COLO668 (cell line): ENCODE measurements at regions not wholly inside any gene's neighbourhood (a gene's known extent, or its start where the extent isn't known, plus 50 kb on each side); places are given as distances from the start of the nearest gene placed in this dataset.

ENCODE experiments used
- DNase-seq: peaks from one replicate; lab custom pipeline; 2025; ENCODE audit not compliant: unreplicated experiment; lab: John Stamatoyannopoulos, UW

DNA sequence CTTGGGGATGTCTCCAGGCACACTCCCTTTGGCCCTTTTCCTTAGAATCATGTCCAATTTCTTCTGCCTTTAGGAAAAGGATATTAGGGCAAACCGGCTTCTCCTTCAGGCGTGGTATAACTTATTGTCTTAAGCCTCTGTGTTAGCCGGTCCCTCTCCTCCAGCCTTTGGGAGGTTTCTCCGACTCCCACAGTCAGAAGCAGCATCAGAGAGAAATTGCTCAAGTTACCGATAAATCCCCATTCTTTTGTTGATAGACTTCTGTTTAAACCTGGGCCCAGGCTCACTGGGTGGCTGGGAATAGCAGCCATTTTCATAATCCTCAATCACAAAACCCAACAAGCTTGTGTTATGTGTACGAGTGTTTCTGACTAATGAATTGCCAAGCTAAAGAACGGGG, 85.4 kb upstream of the KAZN start:
- DNase-seq: no peak

DNA sequence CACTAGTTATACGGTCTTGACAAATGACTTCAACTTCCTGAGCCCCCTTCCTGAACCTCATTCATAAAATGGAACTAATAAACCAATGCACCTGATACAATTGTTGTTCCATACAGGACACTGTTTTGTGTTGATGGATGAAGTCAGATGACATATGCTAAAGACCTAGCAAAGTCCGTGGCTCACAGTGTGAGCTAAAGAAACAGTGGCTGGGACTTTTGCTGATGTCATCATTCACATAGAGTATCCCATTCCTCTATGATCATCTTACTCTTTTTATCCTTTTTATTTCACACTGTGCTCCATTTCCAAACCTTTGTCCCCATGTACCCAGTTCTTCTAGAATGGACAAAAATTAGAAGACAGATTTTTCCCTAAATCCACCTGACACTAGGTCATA, 83.7 kb upstream of the KAZN start:
- no peak for DNase-seq

DNA sequence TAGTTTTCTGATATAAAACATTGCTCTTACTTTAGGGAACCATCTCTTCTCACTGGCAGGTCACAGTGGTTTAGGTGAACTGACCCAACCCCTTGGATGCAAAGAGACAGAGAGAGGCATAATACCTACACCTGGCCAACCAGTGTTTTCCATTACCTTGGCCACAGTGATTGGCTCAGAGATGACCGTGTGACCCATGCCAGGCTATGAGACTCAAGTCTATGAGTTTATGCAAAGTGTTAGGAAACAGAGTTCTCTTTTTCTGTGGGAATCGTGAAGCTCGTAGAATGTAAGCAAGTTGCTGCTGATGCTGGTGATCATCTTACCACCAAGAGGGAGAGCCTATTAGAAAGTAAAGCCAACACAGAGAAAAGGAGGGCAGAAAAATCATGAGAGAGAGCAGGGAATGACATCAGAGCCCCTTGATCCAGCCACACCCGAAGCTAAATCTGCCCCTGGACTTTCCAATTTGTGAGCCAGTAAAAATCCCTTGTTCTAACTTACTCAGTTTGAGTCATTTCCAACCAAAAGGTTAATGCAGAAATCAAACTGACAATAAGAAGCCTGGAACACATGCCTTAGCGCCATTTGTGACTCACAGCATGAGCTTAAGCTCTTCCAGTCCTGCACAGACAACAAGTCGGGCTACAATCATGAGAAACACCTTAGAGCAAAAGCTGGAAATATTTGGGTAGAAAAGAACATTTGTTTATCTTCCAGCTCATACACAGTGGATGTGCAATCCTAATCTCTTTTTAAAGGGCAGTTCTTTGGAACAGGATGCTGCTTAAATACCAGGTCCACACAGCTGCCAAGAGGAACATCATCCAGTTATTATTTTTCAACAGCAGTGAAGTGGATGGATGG, 81.3 kb upstream of the KAZN start:
- DNase-seq: no peak

DNA sequence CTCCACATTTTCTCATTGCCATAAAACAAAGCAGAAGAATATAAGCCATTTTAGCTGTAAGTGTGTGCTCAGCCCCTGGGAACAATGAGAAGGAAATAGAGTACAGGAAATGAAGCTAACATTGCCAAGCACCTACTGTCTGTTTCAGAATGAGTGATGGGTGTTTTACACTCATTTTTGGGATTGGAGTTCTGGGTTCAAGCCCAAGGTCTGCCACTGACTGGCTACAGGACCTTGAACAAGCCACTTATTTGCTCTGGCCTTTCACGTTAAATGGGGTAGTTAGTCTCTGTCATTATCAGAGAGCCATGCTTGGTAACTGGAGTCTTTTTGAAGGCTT, 80.7 kb upstream of the KAZN start:
- no peak for DNase-seq

DNA sequence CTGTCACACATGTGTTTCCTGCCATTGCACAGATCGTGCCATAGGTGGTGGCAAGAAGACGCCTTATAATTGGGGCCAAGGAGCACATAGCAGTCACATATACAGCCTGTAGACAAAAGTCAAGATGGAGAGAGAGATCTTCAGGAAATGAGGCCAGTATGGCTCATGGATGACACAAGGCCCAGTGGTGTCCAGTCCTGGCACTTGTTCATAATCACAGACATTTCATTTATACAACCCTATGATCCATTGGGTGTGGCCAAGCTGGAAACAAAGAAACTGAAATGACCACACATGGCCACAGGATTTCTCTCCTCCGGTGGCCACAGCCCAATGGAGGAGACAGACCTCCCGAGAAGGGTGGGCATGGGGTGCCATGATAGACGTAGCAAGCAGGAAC, 78.5 kb upstream of the KAZN start:
- DNase-seq: no peak

DNA sequence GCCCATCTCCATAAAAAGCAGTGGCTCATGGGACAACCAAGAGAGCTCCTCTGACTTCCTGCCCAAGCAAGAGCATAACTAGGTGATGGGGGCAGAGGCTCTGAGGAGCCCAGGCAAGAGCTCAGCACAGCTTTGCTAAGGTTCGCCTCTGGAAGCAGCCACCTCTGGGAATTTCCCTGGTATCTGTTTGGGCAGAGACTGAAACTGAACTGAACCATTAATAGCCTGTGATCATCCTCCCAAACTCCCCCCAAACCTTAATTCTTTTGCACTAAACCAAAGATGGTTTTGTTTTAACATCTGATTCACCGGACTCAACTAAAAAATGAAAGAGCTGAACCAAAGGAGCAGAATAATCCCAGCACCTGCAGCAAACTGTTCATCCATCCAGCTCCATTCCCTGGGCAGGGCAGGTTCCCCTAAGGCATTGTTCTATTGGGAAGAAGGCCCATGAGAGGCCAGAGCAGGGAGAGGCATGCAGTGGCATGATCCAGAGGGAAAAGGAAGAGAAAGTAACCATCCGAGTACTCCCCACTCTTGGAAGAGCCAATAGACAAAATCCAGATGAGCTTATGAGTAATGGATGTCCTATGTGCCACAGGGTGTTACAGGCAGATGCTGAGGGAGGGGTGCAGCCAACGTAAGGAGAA, 77.8 kb upstream of the KAZN start:
- no peak for DNase-seq

DNA sequence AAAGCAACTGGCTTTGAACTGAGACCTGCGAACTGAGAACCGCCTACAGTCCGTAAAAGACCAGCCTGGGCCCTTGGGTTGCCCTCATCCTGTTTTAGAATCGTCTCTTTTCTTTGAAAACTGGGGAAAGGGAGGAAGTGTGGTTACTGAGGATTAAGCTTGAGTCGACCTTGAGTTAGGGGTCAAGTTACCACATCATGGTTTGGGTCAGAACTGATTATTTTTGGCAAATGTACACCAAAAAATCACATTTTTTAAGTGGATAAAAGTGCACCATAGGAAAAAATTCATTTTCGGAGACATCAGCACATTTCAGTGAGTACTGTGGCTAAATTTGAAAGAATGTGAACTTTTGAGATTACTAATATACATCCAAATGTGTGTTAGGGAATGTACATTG, 76.9 kb upstream of the KAZN start:
- DNase-seq: no peak

DNA sequence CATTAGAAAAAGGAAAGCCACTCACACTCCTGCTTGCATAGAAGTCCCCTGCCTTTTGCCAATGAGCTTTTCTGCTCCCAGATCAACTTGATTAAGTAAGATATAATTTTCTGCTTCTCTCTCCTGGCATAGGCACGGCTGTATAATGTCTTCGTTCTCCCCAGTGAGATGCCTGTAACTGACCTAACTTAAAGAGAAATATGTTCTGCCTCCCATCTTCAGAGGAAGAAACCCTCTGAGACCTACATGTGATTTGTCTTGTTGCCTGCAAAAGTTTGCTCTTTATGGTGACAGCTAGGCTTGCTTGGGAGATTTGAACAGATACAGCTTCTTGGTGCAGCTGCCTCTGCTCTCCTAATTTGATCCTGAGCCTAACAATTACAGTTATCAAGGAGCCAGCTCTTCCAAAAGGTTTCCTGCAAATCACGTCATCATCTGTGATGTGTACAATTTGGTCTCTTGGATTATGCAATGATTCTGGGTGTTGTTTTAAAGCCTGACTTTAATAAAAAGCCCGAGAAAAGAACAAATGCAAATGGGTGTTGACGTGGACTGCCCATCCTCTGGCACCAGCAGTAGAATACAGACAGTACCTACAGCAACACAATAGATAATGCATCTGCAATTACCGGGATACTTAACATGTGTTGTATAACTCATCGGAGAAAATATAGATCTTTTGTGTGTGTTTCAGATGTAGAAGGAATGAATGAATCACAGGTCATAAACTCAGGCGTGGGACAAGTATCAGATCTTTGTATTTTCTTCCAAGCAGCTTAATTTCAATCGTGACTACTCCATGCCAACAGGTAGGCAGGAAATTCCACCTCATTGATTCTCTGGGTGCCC, 76.2 kb upstream of the KAZN start:
- DNase-seq: no peak

DNA sequence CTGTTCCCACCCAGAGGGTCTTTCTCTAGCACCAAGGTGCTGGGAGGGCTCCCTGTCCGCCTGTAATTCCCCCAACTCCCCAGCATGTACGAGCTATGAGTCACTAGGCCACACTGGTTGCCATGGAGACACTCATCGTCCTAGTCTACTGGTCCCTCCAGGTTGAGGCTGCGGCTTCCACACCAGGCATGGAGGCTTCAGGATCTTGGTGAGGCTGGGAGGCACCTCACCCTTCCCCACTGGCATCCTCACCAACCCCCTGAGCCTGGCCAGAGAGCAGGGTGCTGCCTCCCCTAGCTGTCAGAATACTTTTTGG, 75.6 kb upstream of the KAZN start:
- peak; percentile 33 for DNase-seq

DNA sequence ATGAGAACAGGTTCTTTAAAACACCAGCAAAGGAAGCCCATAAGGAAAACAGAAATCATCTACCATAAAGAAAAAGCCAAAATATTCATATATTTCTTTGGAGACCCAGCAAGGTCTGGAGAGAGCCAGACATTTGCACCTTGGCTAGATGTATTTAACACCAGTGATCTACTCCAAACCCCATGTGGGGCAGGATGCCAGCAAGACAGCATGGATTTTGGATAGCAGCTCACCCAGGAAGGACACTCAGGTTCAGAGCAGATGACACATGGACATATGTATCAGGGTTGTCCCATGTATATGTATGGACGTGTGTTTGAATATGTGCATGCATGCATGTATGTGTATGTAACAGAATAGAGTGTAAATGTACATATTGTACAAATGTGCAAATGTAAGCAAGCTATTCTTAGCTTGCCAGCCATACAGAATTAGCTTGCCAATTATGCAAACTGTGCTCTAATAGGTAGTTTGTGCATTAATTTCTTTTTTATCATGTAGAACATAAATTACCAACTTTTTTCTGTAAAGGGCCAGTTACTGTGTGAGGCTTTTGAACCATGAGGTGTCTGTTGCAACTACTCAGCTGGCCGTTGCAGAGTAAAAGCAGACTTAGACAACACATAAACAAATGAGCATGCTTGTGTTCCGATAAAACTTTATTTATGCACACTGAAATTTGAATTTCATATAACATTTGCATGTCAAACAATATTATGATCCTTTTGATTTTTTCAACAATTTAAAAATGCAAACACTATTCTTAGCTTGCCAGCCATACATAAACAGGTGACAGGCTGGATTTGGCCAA, 73.5 kb upstream of the KAZN start:
- no peak for DNase-seq

DNA sequence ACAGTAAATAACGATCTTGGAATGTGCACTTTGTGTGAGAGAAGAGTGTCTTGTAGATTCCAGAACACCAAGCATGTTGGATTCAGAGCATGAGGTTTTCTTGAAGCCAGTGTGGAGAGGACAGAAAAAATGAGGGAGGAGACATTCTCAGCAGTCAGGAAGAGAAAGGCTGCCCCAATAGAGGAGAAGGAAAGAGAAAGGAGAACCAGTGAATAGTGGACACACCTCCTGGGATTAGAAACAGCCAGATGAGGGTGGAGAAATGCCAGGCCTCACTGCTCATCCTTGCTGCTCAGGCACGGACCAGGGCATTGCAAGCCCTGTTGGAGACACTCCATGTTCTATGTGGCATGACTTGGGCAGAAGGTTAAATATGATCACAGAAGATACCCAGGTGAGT, 69.0 kb upstream of the KAZN start:
- DNase-seq: no peak

DNA sequence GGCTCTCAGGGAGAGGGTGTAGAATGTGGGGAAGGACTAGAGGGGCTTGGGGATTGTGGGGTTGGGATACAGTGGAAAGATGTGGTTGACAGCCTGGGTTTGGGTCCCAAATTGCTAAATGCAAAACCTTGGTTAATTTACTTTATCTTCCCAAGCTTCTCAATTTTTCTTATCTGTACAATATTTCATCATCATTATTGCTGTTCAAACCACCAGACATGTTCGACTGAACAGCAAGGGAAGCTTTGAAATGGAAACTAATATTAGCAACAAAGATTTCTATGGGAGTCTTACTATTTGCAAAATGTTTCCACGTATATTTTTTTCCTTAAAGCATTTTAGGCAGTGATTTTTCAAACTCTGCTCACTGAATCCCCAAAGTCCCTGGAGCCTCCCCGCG, 67.0 kb upstream of the KAZN start:
- DNase-seq: no peak

DNA sequence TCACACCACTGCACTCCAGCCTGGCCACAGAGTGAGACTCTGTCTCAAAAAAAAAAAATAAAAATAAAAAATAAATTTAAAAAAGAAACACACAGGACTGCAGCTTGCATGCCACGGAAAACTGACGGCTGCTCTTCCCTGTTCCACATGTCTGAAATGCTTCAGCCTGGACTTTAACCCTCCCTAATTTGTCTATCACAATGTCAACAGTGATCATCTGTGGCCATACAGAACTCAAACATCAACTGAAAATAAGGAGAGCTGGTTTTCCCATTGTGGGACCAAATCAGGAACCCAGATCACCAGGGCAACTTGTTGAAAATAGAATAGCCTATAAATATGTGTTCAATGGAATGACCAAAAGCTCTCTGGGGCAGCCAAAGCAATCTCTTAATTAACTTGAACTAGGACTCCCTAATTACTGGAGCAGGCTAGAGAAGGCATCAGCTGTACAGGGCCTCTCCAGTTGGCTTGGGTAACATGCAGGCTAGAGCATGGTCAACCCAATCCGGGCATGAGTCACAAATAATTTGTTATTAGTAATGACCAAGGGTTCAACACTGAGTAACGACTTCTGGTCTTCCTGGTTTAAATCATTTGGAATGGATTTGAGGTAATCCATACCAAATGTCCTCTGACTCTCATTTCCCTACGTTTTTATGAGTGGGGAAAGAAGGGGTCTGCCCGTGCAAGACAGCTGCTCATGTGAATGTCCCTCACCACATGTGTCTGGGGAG, 62.7 kb upstream of the KAZN start:
- DNase-seq: no peak

DNA sequence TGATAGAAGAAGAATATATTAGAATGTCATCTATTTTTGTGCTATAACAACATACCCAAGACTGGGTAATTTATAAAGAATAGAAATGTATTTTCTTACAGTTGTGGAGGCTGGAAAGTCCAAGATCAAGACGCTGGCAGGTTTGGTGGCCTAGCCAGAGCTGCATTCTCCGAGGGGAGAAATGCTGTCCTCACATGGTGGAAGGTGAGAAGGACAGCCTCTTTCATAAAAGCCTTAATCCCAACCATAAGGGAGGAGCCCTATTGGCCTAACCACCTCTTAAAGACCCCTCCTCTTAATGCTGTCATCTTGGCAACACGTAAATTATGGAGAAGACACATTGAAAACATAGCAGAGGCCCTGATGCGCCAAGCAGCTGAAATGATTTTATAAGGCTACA, 60.1 kb upstream of the KAZN start:
- no peak for DNase-seq

DNA sequence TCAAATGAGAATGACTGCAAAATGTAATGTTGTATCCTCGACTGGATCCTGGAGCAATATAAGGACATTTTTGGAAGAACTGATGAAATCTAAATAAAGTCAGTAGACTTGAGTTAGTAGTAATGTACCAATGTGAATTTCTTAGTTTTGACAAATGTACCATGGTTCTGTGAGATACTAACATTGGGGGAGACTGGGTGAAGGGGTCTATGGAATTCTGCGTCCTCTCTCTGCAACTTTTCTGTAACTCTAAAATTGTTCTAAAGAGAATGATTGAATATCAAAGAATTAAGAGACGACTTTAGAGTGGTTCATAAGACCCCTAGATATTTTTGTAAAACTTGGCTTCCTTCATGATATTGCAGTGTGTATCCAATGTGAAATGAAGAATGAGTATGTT, 59.2 kb upstream of the KAZN start:
- DNase-seq: no peak

DNA sequence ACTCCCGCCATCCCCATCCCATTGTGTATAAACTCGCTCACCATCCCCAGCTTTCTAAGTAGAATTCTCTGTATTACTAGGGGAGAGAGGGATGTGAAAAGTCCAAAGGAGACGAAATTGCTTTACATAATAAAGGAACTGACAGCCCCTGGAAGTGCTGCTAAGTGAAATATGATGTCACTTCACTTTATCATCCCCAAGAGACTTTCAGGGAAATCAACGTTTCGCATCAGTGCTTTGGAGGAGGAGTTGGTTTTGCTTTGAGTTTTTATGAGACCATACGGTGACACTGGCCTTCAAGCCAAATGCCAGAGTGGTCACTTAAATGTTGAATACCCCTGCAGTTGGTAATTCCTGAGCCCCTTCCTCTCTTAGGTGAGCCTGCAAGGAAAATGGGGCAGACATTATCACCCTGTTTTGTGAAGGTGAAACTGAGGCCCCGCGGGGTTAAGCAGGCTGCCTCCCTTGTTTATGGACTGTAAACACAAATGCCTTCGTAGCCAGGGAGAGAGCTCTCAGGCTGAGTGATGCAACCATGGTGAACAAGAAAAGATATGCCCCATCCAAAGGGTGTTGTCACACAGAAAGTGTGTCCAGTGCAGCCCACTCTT, 58.4 kb upstream of the KAZN start:
- DNase-seq: no peak

DNA sequence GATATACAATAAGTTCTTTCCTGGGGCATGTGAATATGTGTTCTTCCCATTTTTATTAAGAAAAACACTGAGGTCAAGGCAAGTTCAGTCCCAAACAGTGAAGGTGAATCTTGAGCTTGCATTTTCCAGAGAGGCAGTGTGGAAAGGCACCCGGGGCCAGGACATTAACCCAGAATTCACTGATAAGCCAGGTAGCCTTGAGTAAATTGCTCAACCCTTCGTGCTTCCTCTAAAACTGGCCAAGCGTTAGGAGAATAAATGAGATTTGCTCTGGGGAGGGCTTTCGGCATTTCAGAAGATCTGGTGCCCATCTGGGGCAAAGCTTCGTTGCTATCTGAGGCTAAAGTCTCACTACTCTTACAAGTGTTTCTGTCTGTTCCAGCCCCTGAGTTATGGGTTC, 57.1 kb upstream of the KAZN start:
- no peak for DNase-seq

DNA sequence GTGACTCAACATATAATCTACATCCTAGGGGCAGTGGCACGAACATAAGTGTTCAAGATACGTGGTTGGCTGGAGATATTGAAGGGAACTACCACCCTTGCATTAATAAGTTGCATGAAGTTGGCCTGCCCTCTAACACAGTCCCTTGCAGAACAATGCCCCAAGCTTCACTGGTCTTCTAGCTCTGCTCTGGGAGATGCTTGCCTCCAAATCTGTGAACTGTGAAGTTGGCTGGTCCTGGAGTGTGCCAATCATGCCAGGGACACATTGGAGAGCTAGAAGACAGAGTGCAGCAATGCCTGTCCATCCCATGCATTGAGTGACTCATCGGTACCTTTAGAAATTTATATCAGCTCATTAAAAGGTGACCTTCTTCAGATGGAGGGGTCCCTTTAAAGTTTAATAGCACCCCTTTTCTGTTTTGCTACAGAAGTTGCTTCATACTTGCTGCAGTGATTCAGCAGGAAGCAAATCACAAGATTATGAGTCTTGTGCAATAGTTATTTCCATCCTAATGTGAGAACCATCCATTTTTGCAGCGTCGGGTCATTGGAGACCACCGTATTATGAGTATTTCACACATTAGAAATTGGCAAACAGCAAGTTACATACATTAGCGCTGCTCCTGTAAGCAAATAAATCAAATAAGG, 55.2 kb upstream of the KAZN start:
- DNase-seq: no peak

DNA sequence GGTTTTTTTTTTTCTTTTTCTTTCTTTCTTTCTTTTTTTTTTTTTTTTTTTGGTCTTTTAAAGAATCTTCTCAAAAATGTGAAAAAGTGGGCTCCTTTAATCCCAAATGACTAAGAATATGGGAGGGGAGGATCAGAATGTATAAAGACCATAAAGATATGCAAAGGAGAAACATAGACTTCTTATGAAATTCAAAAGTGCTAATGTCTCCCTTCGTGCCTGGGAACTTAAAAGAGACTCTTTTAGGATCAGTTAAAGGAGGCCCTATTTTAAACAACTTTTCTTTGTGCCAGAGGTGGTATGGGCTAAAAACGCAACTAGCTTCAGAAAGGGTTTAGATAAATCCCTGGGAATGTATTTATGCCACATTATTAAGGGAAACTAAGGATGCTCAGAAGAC, 54.2 kb upstream of the KAZN start:
- no peak for DNase-seq
